DND-41 (cell line): ENCODE measurements at regions not wholly inside any gene's neighbourhood (a gene's known extent, or its start where the extent isn't known, plus 50 kb on each side); places are given as distances from the start of the nearest gene placed in this dataset.

ENCODE experiments used
- ATAC-seq: fragments of 200-7000 bp; cut with Tn5 transposase; 3 replicates; pipeline ENCODE4 v1.9.1; 2021; ENCODE audit warnings: low read depth; ENCODE audit not compliant: insufficient read depth
- DNase-seq: peaks from one replicate; pipeline ENCODE4 v3.0.0-alpha.2; 2020
- H2AFZ ChIP-seq: 2 replicates; pipeline ENCODE4 v1.6.0; 2012; ENCODE audit warnings: low read depth, low read length
- H3K27ac ChIP-seq: 2 replicates; pipeline ENCODE4 v1.5.1; 2012; ENCODE audit warnings: low read length, inconsistent platforms
- H3K27me3 ChIP-seq: fragments of 200-600 bp; sonication (generic); 2 replicates; pipeline ENCODE4 v1.6.0; 2012; ENCODE audit warnings: low read length, mild to moderate bottlenecking, inconsistent platforms; ENCODE audit not compliant: insufficient read depth, poor library complexity
- H3K36me3 ChIP-seq: 2 replicates; pipeline ENCODE4 v1.5.1; 2012; ENCODE audit warnings: low read length, inconsistent platforms; ENCODE audit not compliant: insufficient read depth
- H3K4me1 ChIP-seq: 2 replicates; pipeline ENCODE4 v1.5.1; 2012; ENCODE audit warnings: mild to moderate bottlenecking, low read length; ENCODE audit not compliant: insufficient read depth
- H3K4me2 ChIP-seq: 2 replicates; pipeline ENCODE4 v1.6.0; 2012; ENCODE audit warnings: mild to moderate bottlenecking, moderate library complexity, low read length, inconsistent platforms; ENCODE audit not compliant: insufficient read depth
- H3K4me3 ChIP-seq, 2 experiments: fragments of 200-600 bp in 1 of 2; shearing (Covaris generic) in 1 of 2; 2 replicates each; pipeline ENCODE4 v1.5.1; 2012 to 2016; ENCODE audit warnings: inconsistent platforms in 2 of 2, low read length in 2 of 2, mild to moderate bottlenecking in 2 of 2, low read depth in 1 of 2, moderate library complexity in 1 of 2
- H3K79me2 ChIP-seq: 2 replicates; pipeline ENCODE4 v1.6.0; 2012; ENCODE audit warnings: low read length, inconsistent platforms; ENCODE audit not compliant: insufficient read depth
- H3K9ac ChIP-seq: 2 replicates; pipeline ENCODE4 v1.6.0; 2012; ENCODE audit warnings: low read depth, mild to moderate bottlenecking, inconsistent platforms, low read length, moderate library complexity
- H3K9me3 ChIP-seq: 2 replicates; pipeline ENCODE4 v1.5.1; 2012; ENCODE audit warnings: low read length, moderate library complexity, mild to moderate bottlenecking, inconsistent platforms; ENCODE audit not compliant: insufficient read depth, severe bottlenecking
- H4K20me1 ChIP-seq: 2 replicates; pipeline ENCODE4 v1.6.0; 2012; ENCODE audit warnings: low read length; ENCODE audit not compliant: insufficient read depth
- CTCF ChIP-seq: IDR thresholded peaks from 2 replicates; pipeline ENCODE4 v1.5.1; 2012; ENCODE audit warnings: borderline replicate concordance, low read length, moderate library complexity, mild to moderate bottlenecking; ENCODE audit not compliant: poor library complexity, severe bottlenecking; ENCODE audit errors: extremely low read depth
- EZH2 ChIP-seq: IDR thresholded peaks from 3 replicates; pipeline ENCODE4 v1.6.1; 2012; ENCODE audit warnings: borderline replicate concordance, low read depth, mild to moderate bottlenecking, moderate library complexity, low read length, inconsistent platforms; ENCODE audit not compliant: severe bottlenecking

DNA sequence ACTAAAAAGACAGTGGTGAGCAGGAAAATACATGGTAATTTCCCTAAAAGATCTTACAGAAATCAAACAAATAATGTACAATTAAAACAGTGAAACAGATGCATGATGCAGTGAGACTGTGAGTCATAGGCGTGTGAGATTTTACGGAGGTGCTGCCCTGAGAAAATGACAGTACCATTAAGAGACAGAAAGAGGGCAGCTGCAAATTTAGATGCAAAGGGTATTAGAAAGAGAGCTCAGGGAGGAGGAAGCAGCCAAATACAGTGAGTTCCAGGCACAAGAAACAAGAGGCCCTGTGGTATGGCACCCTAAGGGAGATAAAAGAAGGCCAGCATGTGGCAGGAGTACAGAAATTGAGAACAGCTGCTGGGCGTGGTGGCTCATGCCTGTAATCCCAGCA, 88.5 kb upstream of the FIBIN start:
- H3K79me2 ChIP-seq = no peaks in the 10 kb centered on the region
- H3K27me3 ChIP-seq = no peaks in the 10 kb centered on the region
- no peak overlapping the region for H3K27ac ChIP-seq
- no peaks in the 10 kb centered on the region for H3K4me1 ChIP-seq
- ATAC-seq (no peak), DNase-seq (no peak)
- no peak overlapping the region for H3K4me3 ChIP-seq
- no peaks in the 10 kb centered on the region for H4K20me1 ChIP-seq
- TF ChIP-seq CTCF = no peak
- no peak for TF ChIP-seq EZH2
- no peak overlapping the region for H3K9ac ChIP-seq
- no peaks in the 10 kb centered on the region for H3K9me3 ChIP-seq
- H3K4me2 ChIP-seq = no peak overlapping the region
- no peaks in the 10 kb centered on the region for H3K36me3 ChIP-seq
- H2AFZ ChIP-seq = no peak overlapping the region

GRCh38 chr11:26909515-26909914, 84.4 kb upstream of the FIBIN start:
- no peaks in the 10 kb centered on the region for H3K36me3 ChIP-seq
- no peak overlapping the region for H3K9ac ChIP-seq
- TF ChIP-seq CTCF = no peak
- no peak overlapping the region for H3K4me3 ChIP-seq
- no peaks in the 10 kb centered on the region for H3K27me3 ChIP-seq
- no peak overlapping the region for H3K4me2 ChIP-seq
- no peak overlapping the region for H2AFZ ChIP-seq
- H3K79me2 ChIP-seq = no peaks in the 10 kb centered on the region
- H3K27ac ChIP-seq = no peak overlapping the region
- H4K20me1 ChIP-seq = no peaks in the 10 kb centered on the region
- no peaks in the 10 kb centered on the region for H3K9me3 ChIP-seq
- H3K4me1 ChIP-seq = no peaks in the 10 kb centered on the region
- DNase-seq = no peak
- ATAC-seq = no peak

DNA sequence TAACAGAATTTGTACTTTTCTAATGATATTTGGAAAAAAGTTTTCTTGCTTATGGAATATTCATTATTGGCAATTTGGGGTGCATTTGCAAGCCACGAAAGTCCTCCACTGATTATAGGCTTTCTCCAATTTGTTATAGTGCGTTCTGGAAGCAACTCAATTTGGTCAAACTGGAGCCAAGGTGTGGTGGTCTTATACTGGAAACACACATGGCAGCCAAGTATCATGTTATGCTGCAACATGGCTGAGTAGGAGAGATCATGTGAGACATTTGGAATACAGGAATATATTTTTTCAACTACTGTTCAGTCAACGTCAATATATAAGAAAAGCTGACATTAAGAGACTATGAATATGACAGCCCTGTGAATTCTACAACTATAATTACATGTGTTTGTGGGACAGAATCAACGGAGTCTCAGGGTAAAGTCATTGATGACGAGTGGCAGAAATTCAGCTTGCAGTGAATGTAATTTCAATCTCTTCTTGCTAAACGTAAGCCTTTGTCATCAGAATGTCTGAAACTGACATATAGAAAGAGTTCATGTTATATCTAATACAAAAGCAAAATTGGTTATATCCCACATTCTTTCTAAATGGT, 83.8 kb upstream of the FIBIN start:
- DNase-seq (no peak), ATAC-seq (no peak)
- Histone ChIP-seq H3K4me2 (no peak overlapping the region), H3K9ac (no peak overlapping the region), H3K27ac (no peak overlapping the region), H4K20me1 (no peaks in the 10 kb centered on the region), H3K27me3 (no peaks in the 10 kb centered on the region), H3K36me3 (no peaks in the 10 kb centered on the region), H2AFZ (no peak overlapping the region), H3K4me1 (no peaks in the 10 kb centered on the region), H3K9me3 (no peaks in the 10 kb centered on the region), H3K79me2 (no peaks in the 10 kb centered on the region), H3K4me3 (no peak overlapping the region)
- TF ChIP-seq CTCF (no peak), EZH2 (no peak)

DNA sequence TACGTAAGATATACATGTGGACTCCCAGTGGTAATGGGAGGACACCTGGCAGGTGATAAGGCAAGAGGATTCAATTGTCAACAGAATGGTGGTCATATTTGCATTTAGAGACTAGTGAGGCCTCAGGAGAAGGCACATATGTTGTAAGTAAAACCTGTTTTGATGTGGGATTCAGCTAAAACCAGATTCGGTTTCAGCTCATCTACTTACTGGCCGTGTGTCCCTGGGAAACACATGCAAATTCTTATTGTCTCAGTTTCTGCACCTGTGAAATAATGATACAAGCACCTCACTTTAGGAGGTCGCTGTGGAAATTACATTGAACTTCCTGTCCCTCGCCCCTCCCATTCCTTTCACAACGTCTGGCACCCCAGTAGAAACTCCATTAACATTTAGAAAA, 78.9 kb upstream of the FIBIN start:
- H3K4me3 ChIP-seq = no peak overlapping the region
- H2AFZ ChIP-seq = no peak overlapping the region
- H3K27ac ChIP-seq = no peak overlapping the region
- no peaks in the 10 kb centered on the region for H3K9me3 ChIP-seq
- no peaks in the 10 kb centered on the region for H3K79me2 ChIP-seq
- no peak for ATAC-seq
- H3K4me1 ChIP-seq = no peaks in the 10 kb centered on the region
- no peak overlapping the region for H3K9ac ChIP-seq
- H4K20me1 ChIP-seq = no peaks in the 10 kb centered on the region
- no peak for DNase-seq
- H3K36me3 ChIP-seq = no peaks in the 10 kb centered on the region
- H3K27me3 ChIP-seq = no peaks in the 10 kb centered on the region
- no peak overlapping the region for H3K4me2 ChIP-seq
- no peak for TF ChIP-seq CTCF
- no peak for TF ChIP-seq EZH2
